Endothelial cell of umbilical vein (primary cell): ENCODE measurements at regions not wholly inside any gene's neighbourhood (a gene's known extent, or its start where the extent isn't known, plus 50 kb on each side); places are given as distances from the start of the nearest gene placed in this dataset.

Experiments
- BruUV-seq: library from RNA; stranded (reverse); fragments of 400-500 nt; replicated peaks from 2 replicates; lab custom pipeline; 2021; lab: Mats Ljungman, UMichigan
- CTCF ChIA-PET: fragments of 300-600, 350-600 bp; sonication (Branson Sonifier 250); formaldehyde crosslinking; loops from one replicate; lab custom pipeline; 2021; ENCODE audit warnings: antibody characterized with exemption, inconsistent platforms; lab: Charles Lee
- POLR2A ChIA-PET: fragments of 300-600, 350-600 bp; sonication (Branson Sonifier 250); formaldehyde crosslinking; loops from one replicate; lab custom pipeline; 2021; ENCODE audit warnings: antibody characterized with exemption, inconsistent platforms; lab: Charles Lee
- DNase-seq: peaks from one replicate; pipeline ENCODE4 v3.0.0-alpha.2; 2011; ENCODE audit warnings: low read depth, low spot score
- FAIRE-seq: peaks from 2 replicates; lab custom pipeline; 2011; peaks lifted over from hg19 to GRCh38; lab: Jason Lieb, UNC
- H2AFZ ChIP-seq: 2 replicates; pipeline ENCODE4 v1.6.0; 2012; ENCODE audit warnings: low read depth, low read length, control low read depth, inconsistent platforms
- H3K27ac ChIP-seq: 2 replicates; pipeline ENCODE4 v1.5.1; 2011; ENCODE audit warnings: low read depth, mild to moderate bottlenecking, control low read depth, low read length, moderate library complexity; ENCODE audit not compliant: insufficient read depth
- H3K27me3 ChIP-seq, 2 experiments: 2 replicates each; pipeline versions ENCODE4 v1.6.0 to v1.6.1; 2011; ENCODE audit warnings: low read length in 2 of 2, mixed read lengths in 1 of 2; ENCODE audit not compliant: control insufficient read depth in 2 of 2, insufficient read depth in 2 of 2
- H3K36me3 ChIP-seq, 2 experiments: 2 replicates in 1 of 2; 3 replicates in 1 of 2; pipeline ENCODE4 v1.5.1; 2011; ENCODE audit warnings: low read length in 2 of 2, mild to moderate bottlenecking in 1 of 2, moderate library complexity in 1 of 2; ENCODE audit not compliant: control insufficient read depth in 2 of 2, insufficient read depth in 2 of 2; ENCODE audit errors: extremely low read depth in 1 of 2
- H3K4me1 ChIP-seq: 3 replicates; pipeline ENCODE4 v1.5.1; 2011; ENCODE audit warnings: mild to moderate bottlenecking, low read length; ENCODE audit not compliant: control insufficient read depth, insufficient read depth; ENCODE audit errors: extremely low read depth
- H3K4me2 ChIP-seq: 2 replicates; pipeline ENCODE4 v1.6.1; 2011; ENCODE audit warnings: low read length, control low read depth, mixed read lengths; ENCODE audit not compliant: insufficient read depth
- H3K4me3 ChIP-seq, 3 experiments: fragments of 200-600 bp in 1 of 3; sonication (generic), shearing (Covaris generic) in 1 of 3; replicated peaks in 1 of 3; 2 replicates each; pipeline ENCODE4 v1.5.1; 2011 to 2016; ENCODE audit warnings: control low read depth in 3 of 3, low read length in 3 of 3, mild to moderate bottlenecking in 2 of 3, inconsistent platforms in 1 of 3, low read depth in 1 of 3, moderate library complexity in 1 of 3; ENCODE audit not compliant: insufficient read depth in 1 of 3
- H3K79me2 ChIP-seq: 2 replicates; pipeline ENCODE4 v1.6.0; 2012; ENCODE audit warnings: low read length, inconsistent platforms; ENCODE audit not compliant: control insufficient read depth, insufficient read depth
- H3K9ac ChIP-seq: replicated peaks from 2 replicates; pipeline ENCODE3; 2011; ENCODE audit warnings: low read length, control low read depth; ENCODE audit not compliant: insufficient read depth; ENCODE audit errors: extremely low read depth
- H3K9me1 ChIP-seq: replicated peaks from 3 replicates; pipeline ENCODE4 v1.6.0; 2011; ENCODE audit warnings: mild to moderate bottlenecking, low read length; ENCODE audit not compliant: control insufficient read depth, insufficient read depth; ENCODE audit errors: extremely low read depth
- H3K9me3 ChIP-seq: replicated peaks from 2 replicates; pipeline ENCODE4 v1.5.1; 2012; ENCODE audit warnings: low read length, inconsistent platforms; ENCODE audit not compliant: control insufficient read depth, insufficient read depth
- H4K20me1 ChIP-seq: replicated peaks from 2 replicates; pipeline ENCODE3; 2011; ENCODE audit warnings: mild to moderate bottlenecking, low read length; ENCODE audit not compliant: control insufficient read depth, insufficient read depth; ENCODE audit errors: extremely low read depth
- EZH2 ChIP-seq: IDR thresholded peaks from 2 replicates; pipeline ENCODE4 v1.6.1; 2012; ENCODE audit warnings: borderline replicate concordance, low read depth, mild to moderate bottlenecking, moderate library complexity, low read length, inconsistent platforms; ENCODE audit not compliant: severe bottlenecking
- FOS ChIP-seq: IDR thresholded peaks from 2 replicates; pipeline ENCODE4 v1.6.1; 2011; ENCODE audit warnings: mild to moderate bottlenecking, low read length, moderate library complexity, borderline replicate concordance; ENCODE audit not compliant: insufficient read depth
- GATA2 ChIP-seq: IDR thresholded peaks from 2 replicates; pipeline ENCODE4 v1.7.0; 2011; ENCODE audit warnings: low read depth, mild to moderate bottlenecking, moderate library complexity, mixed read lengths, low read length; ENCODE audit not compliant: insufficient read length, insufficient read depth
- JUN ChIP-seq: IDR thresholded peaks from 2 replicates; pipeline ENCODE4 v1.6.1; 2011; ENCODE audit warnings: borderline replicate concordance, low read depth; ENCODE audit not compliant: insufficient read length, insufficient read depth
- MYC ChIP-seq: IDR thresholded peaks from one replicate; pipeline ENCODE4 v1.6.1; 2011; ENCODE audit warnings: mild to moderate bottlenecking, low read depth, low read length
- POLR2A ChIP-seq: IDR thresholded peaks from 2 replicates; pipeline ENCODE4 v1.6.1; 2012; ENCODE audit warnings: low read depth, mild to moderate bottlenecking, control low read depth, low read length
- POLR2AphosphoS5 ChIP-seq: IDR thresholded peaks from 2 replicates; pipeline ENCODE4 v1.6.1; 2012; ENCODE audit warnings: low read depth, mild to moderate bottlenecking, control low read depth, low read length, moderate library complexity; ENCODE audit not compliant: insufficient read depth
- dilution Hi-C: fragments of 300-500 bp; cut with MboI; formaldehyde crosslinking; loops from one replicate; pipeline ENCODE4 v1.15.0; 2019; ENCODE audit warnings: low sequenced_read_pairs; ENCODE audit not compliant: extremely low pct_ligation_motif_present
- intact Hi-C: fragments of 100-400 bp; cut with micrococcal nuclease; formaldehyde crosslinking; loops from one replicate; pipeline ENCODE4 v1.10.0; 2022
- TF ChIP-seq, protein P1 (sequence below), 2 donors: IDR thresholded peaks; 1 replicate in 1 of 2; 2 replicates in 1 of 2; pipeline ENCODE4 v1.5.1; 2011; ENCODE audit warnings: low read length in 2 of 2, mild to moderate bottlenecking in 2 of 2, moderate library complexity in 2 of 2, control low read depth in 1 of 2, inconsistent platforms in 1 of 2, low read depth in 1 of 2; ENCODE audit not compliant: insufficient read depth in 1 of 2; ENCODE audit errors: extremely low read depth in 1 of 2
- TF ChIP-seq, protein P2 (sequence below): IDR thresholded peaks from 2 replicates; pipeline ENCODE4 v1.6.1; 2011; ENCODE audit not compliant: insufficient read depth, insufficient read length

DNA sequence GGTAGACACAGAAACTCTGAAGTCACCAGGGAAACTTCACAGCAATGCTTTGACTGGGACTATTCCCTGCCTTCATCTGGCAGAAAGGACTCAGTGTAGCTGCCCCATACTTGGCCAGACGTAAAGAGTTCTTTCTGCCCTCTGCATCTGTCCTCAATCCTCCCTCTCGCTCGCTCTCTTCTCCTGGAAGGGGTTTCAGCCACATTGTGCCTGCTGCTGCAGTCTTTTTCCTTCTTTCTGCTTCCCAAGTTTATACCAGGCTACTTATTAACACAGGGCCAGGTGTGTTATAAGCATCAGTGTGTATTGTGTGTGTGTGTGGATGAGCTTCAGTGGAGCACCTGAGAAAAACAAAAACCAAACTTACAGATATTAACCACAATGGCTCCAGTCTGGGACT, 638.4 kb downstream of the ACTR3B start:
- no peaks in the 10 kb centered on the region for H3K36me3 ChIP-seq
- no peak overlapping the region for H3K4me3 ChIP-seq
- peaks cover 7% of the 10 kb centered on the region for H3K9me3 ChIP-seq
- BruUV-seq: no TSS peak
- intact Hi-C loops (no loop called here), dilution Hi-C loops (no loop called here)
- no peaks in the 10 kb centered on the region for H3K4me1 ChIP-seq
- ChIA-PET CTCF (no interaction called here), POLR2A (no interaction called here)
- H3K9me1 ChIP-seq: no peaks in the 10 kb centered on the region
- H2AFZ ChIP-seq: no peak overlapping the region
- no peak overlapping the region for H3K27ac ChIP-seq
- H3K9ac ChIP-seq: no peak overlapping the region
- no peaks in the 10 kb centered on the region for H3K79me2 ChIP-seq
- H4K20me1 ChIP-seq: no peaks in the 10 kb centered on the region
- H3K4me2 ChIP-seq: no peak overlapping the region
- no peak for DNase-seq
- no peaks in the 10 kb centered on the region for H3K27me3 ChIP-seq
- TF ChIP-seq POLR2A: no peak
- TF ChIP-seq JUN: no peak
- TF ChIP-seq EZH2: no peak
- TF ChIP-seq FOS: no peak
- no peak for TF ChIP-seq POLR2AphosphoS5
- TF ChIP-seq MYC: no peak
- TF ChIP-seq, protein P1, sequence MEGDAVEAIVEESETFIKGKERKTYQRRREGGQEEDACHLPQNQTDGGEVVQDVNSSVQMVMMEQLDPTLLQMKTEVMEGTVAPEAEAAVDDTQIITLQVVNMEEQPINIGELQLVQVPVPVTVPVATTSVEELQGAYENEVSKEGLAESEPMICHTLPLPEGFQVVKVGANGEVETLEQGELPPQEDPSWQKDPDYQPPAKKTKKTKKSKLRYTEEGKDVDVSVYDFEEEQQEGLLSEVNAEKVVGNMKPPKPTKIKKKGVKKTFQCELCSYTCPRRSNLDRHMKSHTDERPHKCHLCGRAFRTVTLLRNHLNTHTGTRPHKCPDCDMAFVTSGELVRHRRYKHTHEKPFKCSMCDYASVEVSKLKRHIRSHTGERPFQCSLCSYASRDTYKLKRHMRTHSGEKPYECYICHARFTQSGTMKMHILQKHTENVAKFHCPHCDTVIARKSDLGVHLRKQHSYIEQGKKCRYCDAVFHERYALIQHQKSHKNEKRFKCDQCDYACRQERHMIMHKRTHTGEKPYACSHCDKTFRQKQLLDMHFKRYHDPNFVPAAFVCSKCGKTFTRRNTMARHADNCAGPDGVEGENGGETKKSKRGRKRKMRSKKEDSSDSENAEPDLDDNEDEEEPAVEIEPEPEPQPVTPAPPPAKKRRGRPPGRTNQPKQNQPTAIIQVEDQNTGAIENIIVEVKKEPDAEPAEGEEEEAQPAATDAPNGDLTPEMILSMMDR (IDR thresholded peaks at IDR 0.05; ENCODE audit: extremely low read depth in 1 of 2, insufficient read depth in 1 of 2, low read depth in 1 of 2, low read length in 2 of 2): no peak
- TF ChIP-seq, protein P2, sequence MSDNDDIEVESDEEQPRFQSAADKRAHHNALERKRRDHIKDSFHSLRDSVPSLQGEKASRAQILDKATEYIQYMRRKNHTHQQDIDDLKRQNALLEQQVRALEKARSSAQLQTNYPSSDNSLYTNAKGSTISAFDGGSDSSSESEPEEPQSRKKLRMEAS: no peak
- no peak for TF ChIP-seq GATA2
- FAIRE-seq: no peak
